HCT116 (cell line): ENCODE measurements at regions not wholly inside any gene's neighbourhood (a gene's known extent, or its start where the extent isn't known, plus 50 kb on each side); places are given as distances from the start of the nearest gene placed in this dataset.

Experiments
- ATAC-seq: fragments of 200-7000 bp; cut with Tn5 transposase; 2 replicates; pipeline ENCODE4 v1.9.1; 2020; ENCODE audit warnings: mild to moderate bottlenecking, moderate library complexity
- BruUV-seq: library from RNA; stranded (reverse); fragments of 400-500 nt; replicated peaks from 2 replicates; lab custom pipeline; 2021; lab: Mats Ljungman, UMichigan
- CTCF ChIA-PET: fragments of 300-600 bp; sonication (Branson Sonifier 250); formaldehyde crosslinking; loops from one replicate; lab custom pipeline; 2021; ENCODE audit warnings: antibody characterized with exemption; lab: Charles Lee
- POLR2A ChIA-PET: fragments of 300-600, 350-600 bp; sonication (Branson Sonifier 250); formaldehyde crosslinking; loops from one replicate; lab custom pipeline; 2021; ENCODE audit warnings: antibody characterized with exemption; lab: Charles Lee
- RAD21 ChIA-PET, 2 experiments: fragments of 300-600 bp; sonication (Branson Sonifier 250); formaldehyde crosslinking; loops; one replicate each; lab custom pipeline; 2023; ENCODE audit warnings: low total read pairs in 2 of 2; ENCODE audit not compliant: uncharacterized antibody in 2 of 2, unreplicated experiment in 2 of 2, low non-redundant PET in 1 of 2; lab: Charles Lee
- DNase-seq: peaks from one replicate; pipeline ENCODE4 v3.0.0-alpha.2; 2010; ENCODE audit warnings: low read depth, low spot score
- H2AFZ ChIP-seq: fragments of 200-600 bp; shearing (Covaris generic), sonication (generic); 2 replicates; pipeline ENCODE4 v1.6.1; 2017; ENCODE audit warnings: low read depth, mixed run types, mixed read lengths, antibody characterized with exemption, low read length; ENCODE audit not compliant: poor library complexity, severe bottlenecking
- H3K27ac ChIP-seq: 2 replicates; pipeline ENCODE4 v1.5.1; 2012; ENCODE audit warnings: low read depth, low read length
- H3K27me3 ChIP-seq: fragments of 200-600 bp; sonication (generic); 2 replicates; pipeline ENCODE4 v1.6.1; 2016; ENCODE audit warnings: mixed run types, low read length, mixed read lengths; ENCODE audit not compliant: insufficient read depth
- H3K36me3 ChIP-seq, 2 experiments: fragments of 200-500 bp in 1 of 2; fragments of 200-600 bp in 1 of 2; sonication (Bioruptor generic) in 1 of 2; sonication (generic) in 1 of 2; 2 replicates each; pipeline versions ENCODE4 v1.5.1 to v1.6.1; 2014 to 2016; ENCODE audit warnings: low read length in 2 of 2, inconsistent platforms in 1 of 2, mixed read lengths in 1 of 2, mixed run types in 1 of 2; ENCODE audit not compliant: insufficient read depth in 2 of 2, control insufficient read depth in 1 of 2
- H3K4me1 ChIP-seq, 2 experiments: fragments of 200-600 bp in 1 of 2; sonication (generic) in 1 of 2; 2 replicates each; pipeline versions ENCODE4 v1.5.1 to v1.6.1; 2012 to 2017; ENCODE audit warnings: low read length in 2 of 2, inconsistent platforms in 1 of 2, mild to moderate bottlenecking in 1 of 2, mixed read lengths in 1 of 2, mixed run types in 1 of 2, moderate library complexity in 1 of 2; ENCODE audit not compliant: insufficient read depth in 2 of 2, control insufficient read depth in 1 of 2
- H3K4me2 ChIP-seq: fragments of 200-600 bp; sonication (generic); 2 replicates; pipeline ENCODE4 v1.6.1; 2017; ENCODE audit warnings: mixed run types, low read length, mixed read lengths
- H3K4me3 ChIP-seq, 2 experiments: fragments of 200-600 bp in 1 of 2; sonication (generic) in 1 of 2; replicated peaks in 1 of 2; 2 replicates each; pipeline ENCODE4 v1.5.1; 2011 to 2016; ENCODE audit warnings: low read length in 2 of 2, control low read depth in 1 of 2, low read depth in 1 of 2, mild to moderate bottlenecking in 1 of 2, mixed read lengths in 1 of 2, mixed run types in 1 of 2
- H3K79me2 ChIP-seq: fragments of 200-600 bp; sonication (generic); 2 replicates; pipeline ENCODE4 v1.6.1; 2017; ENCODE audit warnings: mild to moderate bottlenecking, mixed run types, low read length, moderate library complexity, mixed read lengths; ENCODE audit not compliant: insufficient read depth
- H3K9ac ChIP-seq: fragments of 200-600 bp; sonication (generic); 2 replicates; pipeline ENCODE4 v1.6.1; 2016; ENCODE audit warnings: low read length, mixed read lengths
- H3K9me2 ChIP-seq: fragments of 200-600 bp; sonication (generic), shearing (Covaris generic); 2 replicates; pipeline ENCODE4 v1.6.1; 2017; ENCODE audit warnings: mixed run types, mild to moderate bottlenecking, moderate library complexity; ENCODE audit not compliant: insufficient read depth
- H3K9me3 ChIP-seq, 2 experiments: fragments of 200-500 bp in 1 of 2; fragments of 200-600 bp in 1 of 2; sonication (Bioruptor generic) in 1 of 2; sonication (generic) in 1 of 2; 2 replicates each; pipeline ENCODE4 v1.6.1; 2014 to 2017; ENCODE audit warnings: low read length in 2 of 2, mixed read lengths in 2 of 2, inconsistent platforms in 1 of 2, low read depth in 1 of 2, mild to moderate bottlenecking in 1 of 2, mixed run types in 1 of 2, moderate library complexity in 1 of 2; ENCODE audit not compliant: control insufficient read depth in 1 of 2, insufficient read depth in 1 of 2
- H4K20me1 ChIP-seq: fragments of 200-600 bp; sonication (generic), shearing (Covaris generic); 2 replicates; pipeline ENCODE4 v1.6.1; 2017; ENCODE audit warnings: mixed run types, mild to moderate bottlenecking, moderate library complexity; ENCODE audit not compliant: insufficient read depth
- ATF3 ChIP-seq: IDR thresholded peaks from 2 replicates; pipeline ENCODE4 v1.6.1; 2012
- CEBPB ChIP-seq: IDR thresholded peaks from 2 replicates; pipeline ENCODE4 v1.6.1; 2012; ENCODE audit warnings: low read depth
- EGR1 ChIP-seq: IDR thresholded peaks from 2 replicates; pipeline ENCODE4 v1.6.1; 2012; ENCODE audit warnings: low read depth
- ELF1 ChIP-seq: IDR thresholded peaks from 2 replicates; pipeline ENCODE4 v1.6.1; 2012; ENCODE audit warnings: low read depth, borderline replicate concordance
- EZH2phosphoT487 ChIP-seq: fragments of 200-600 bp; IDR thresholded peaks from 2 replicates; pipeline ENCODE4 v1.6.1; 2018; ENCODE audit warnings: antibody characterized with exemption, borderline replicate concordance
- FOSL1 ChIP-seq: IDR thresholded peaks from 2 replicates; pipeline ENCODE4 v1.6.1; 2012; ENCODE audit warnings: low read depth
- POLR2A ChIP-seq: IDR thresholded peaks from 2 replicates; pipeline ENCODE4 v1.7.0; 2011; ENCODE audit warnings: borderline replicate concordance; ENCODE audit not compliant: insufficient read depth, insufficient read length; ENCODE audit errors: extremely low read depth
- SIN3A ChIP-seq: IDR thresholded peaks from 2 replicates; pipeline ENCODE4 v1.6.1; 2012; ENCODE audit warnings: low read depth
- SP1 ChIP-seq: IDR thresholded peaks from 2 replicates; pipeline ENCODE4 v1.6.1; 2012; ENCODE audit warnings: low read depth
- YY1 ChIP-seq: IDR thresholded peaks from 2 replicates; pipeline ENCODE4 v1.6.1; 2011; ENCODE audit warnings: low read length, low read depth, moderate library complexity, mild to moderate bottlenecking; ENCODE audit not compliant: insufficient replicate concordance; ENCODE audit errors: extremely low read depth
- intact Hi-C: fragments of 100-400 bp; cut with micrococcal nuclease; formaldehyde crosslinking; loops from 2 replicates; pipeline ENCODE4 v1.10.0; 2022
- TF ChIP-seq, protein P1 (sequence below): IDR thresholded peaks from 2 replicates; pipeline ENCODE4 v1.6.1; 2011; ENCODE audit warnings: mild to moderate bottlenecking, low read length, moderate library complexity; ENCODE audit not compliant: insufficient replicate concordance; ENCODE audit errors: extremely low read depth
- TF ChIP-seq, protein P2 (sequence below), 3 experiments: fragments of 200-600 bp in 1 of 3; sonication (generic) in 1 of 3; IDR thresholded peaks in 2 of 3; conservative IDR thresholded peaks in 1 of 3; 2 replicates each; pipeline ENCODE4 v1.5.1; 2012 to 2017; ENCODE audit warnings: low read depth in 2 of 3, low read length in 2 of 3, antibody characterized with exemption in 1 of 3, borderline replicate concordance in 1 of 3, control low read depth in 1 of 3, mild to moderate bottlenecking in 1 of 3, mixed read lengths in 1 of 3, mixed run types in 1 of 3, moderate library complexity in 1 of 3; ENCODE audit not compliant: insufficient read depth in 1 of 3

- ATAC-seq (no peak), DNase-seq (no peak)
- intact Hi-C loops = no loop called here
- no peaks in the 10 kb centered on the region for H4K20me1 ChIP-seq
- no peaks in the 10 kb centered on the region for H3K9me3 ChIP-seq
- ChIA-PET CTCF (no interaction called here), RAD21 (no interaction called here), POLR2A (no interaction called here)
- TF ChIP-seq YY1 (no peak), POLR2A (no peak), ELF1 (no peak), CEBPB (no peak), EZH2phosphoT487 (no peak), FOSL1 (no peak), SP1 (no peak), ATF3 (no peak), EGR1 (no peak), SIN3A (no peak)
- TF ChIP-seq, protein P1, sequence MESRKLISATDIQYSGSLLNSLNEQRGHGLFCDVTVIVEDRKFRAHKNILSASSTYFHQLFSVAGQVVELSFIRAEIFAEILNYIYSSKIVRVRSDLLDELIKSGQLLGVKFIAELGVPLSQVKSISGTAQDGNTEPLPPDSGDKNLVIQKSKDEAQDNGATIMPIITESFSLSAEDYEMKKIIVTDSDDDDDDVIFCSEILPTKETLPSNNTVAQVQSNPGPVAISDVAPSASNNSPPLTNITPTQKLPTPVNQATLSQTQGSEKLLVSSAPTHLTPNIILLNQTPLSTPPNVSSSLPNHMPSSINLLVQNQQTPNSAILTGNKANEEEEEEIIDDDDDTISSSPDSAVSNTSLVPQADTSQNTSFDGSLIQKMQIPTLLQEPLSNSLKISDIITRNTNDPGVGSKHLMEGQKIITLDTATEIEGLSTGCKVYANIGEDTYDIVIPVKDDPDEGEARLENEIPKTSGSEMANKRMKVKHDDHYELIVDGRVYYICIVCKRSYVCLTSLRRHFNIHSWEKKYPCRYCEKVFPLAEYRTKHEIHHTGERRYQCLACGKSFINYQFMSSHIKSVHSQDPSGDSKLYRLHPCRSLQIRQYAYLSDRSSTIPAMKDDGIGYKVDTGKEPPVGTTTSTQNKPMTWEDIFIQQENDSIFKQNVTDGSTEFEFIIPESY = no peak
- TF ChIP-seq, protein P2, sequence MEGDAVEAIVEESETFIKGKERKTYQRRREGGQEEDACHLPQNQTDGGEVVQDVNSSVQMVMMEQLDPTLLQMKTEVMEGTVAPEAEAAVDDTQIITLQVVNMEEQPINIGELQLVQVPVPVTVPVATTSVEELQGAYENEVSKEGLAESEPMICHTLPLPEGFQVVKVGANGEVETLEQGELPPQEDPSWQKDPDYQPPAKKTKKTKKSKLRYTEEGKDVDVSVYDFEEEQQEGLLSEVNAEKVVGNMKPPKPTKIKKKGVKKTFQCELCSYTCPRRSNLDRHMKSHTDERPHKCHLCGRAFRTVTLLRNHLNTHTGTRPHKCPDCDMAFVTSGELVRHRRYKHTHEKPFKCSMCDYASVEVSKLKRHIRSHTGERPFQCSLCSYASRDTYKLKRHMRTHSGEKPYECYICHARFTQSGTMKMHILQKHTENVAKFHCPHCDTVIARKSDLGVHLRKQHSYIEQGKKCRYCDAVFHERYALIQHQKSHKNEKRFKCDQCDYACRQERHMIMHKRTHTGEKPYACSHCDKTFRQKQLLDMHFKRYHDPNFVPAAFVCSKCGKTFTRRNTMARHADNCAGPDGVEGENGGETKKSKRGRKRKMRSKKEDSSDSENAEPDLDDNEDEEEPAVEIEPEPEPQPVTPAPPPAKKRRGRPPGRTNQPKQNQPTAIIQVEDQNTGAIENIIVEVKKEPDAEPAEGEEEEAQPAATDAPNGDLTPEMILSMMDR (IDR thresholded peaks at IDR 0.05 in 2 of 3, conservative IDR thresholded peaks at IDR 0.05 in 1 of 3; ENCODE audit: borderline replicate concordance in 1 of 3, insufficient read depth in 1 of 3, low read depth in 2 of 3, low read length in 2 of 3) = no peak
- no peak overlapping the region for H3K4me2 ChIP-seq
- no peak overlapping the region for H3K9ac ChIP-seq
- no peaks in the 10 kb centered on the region for H3K36me3 ChIP-seq
- H3K79me2 ChIP-seq = no peaks in the 10 kb centered on the region
- BruUV-seq = no TSS peak
- H2AFZ ChIP-seq = no peak overlapping the region
- H3K4me1 ChIP-seq = no peaks in the 10 kb centered on the region
- H3K27ac ChIP-seq = no peak overlapping the region
- H3K4me3 ChIP-seq = no peak overlapping the region
- no peaks in the 10 kb centered on the region for H3K9me2 ChIP-seq
- peaks cover 15% of the 10 kb centered on the region for H3K27me3 ChIP-seq
These were observed 344.2 kb downstream of the BUD13 start for GRCh38 chr11:116428638-116428975.
